GM12891 (cell line): ENCODE measurements at regions not wholly inside any gene's neighbourhood (a gene's known extent, or its start where the extent isn't known, plus 50 kb on each side); places are given as distances from the start of the nearest gene placed in this dataset.

ENCODE experiments used
- POLR2A ChIP-seq: IDR thresholded peaks from 2 replicates; pipeline ENCODE4 v1.6.1; 2011; ENCODE audit warnings: low read depth, low read length, control low read depth
- POLR2AphosphoS5 ChIP-seq: IDR thresholded peaks from 2 replicates; pipeline ENCODE4 v1.6.1; 2011; ENCODE audit warnings: low read depth, low read length, control low read depth
- POU2F2 ChIP-seq: IDR thresholded peaks from 2 replicates; pipeline ENCODE4 v1.6.1; 2011; ENCODE audit warnings: low read depth, mild to moderate bottlenecking, control low read depth, low read length, moderate library complexity
- SPI1 ChIP-seq: IDR thresholded peaks from 2 replicates; pipeline ENCODE4 v1.6.1; 2011; ENCODE audit warnings: low read depth, low read length, control low read depth
- TAF1 ChIP-seq: IDR thresholded peaks from 2 replicates; pipeline ENCODE4 v1.6.1; 2011; ENCODE audit warnings: low read depth, low read length, control low read depth

- TF ChIP-seq POLR2A: no peak
- TF ChIP-seq POLR2AphosphoS5: no peak
- no peak for TF ChIP-seq TAF1
- TF ChIP-seq POU2F2: no peak
- no peak for TF ChIP-seq SPI1
Measured at GRCh38 chr9:22898591-22898990, 452.0 kb downstream of the DMRTA1 start.
